ENCODE measurements at regions not wholly inside any gene's neighbourhood (a gene's known extent, or its start where the extent isn't known, plus 50 kb on each side); places are given as distances from the start of the nearest gene placed in this dataset.
A peak's percentile ranks its signal among the peaks of the same experiment; 100 is the strongest.
"Not testable (repeated sequence)": the region's sequence is repeated elsewhere in the genome, so short reads cannot be mapped to it uniquely, and the experiment has no call there.

- no peak for DNase-seq
These were observed 148.4 kb upstream of the RAB6C start for GRCh38 chr2:129831018-129831417.

DNA sequence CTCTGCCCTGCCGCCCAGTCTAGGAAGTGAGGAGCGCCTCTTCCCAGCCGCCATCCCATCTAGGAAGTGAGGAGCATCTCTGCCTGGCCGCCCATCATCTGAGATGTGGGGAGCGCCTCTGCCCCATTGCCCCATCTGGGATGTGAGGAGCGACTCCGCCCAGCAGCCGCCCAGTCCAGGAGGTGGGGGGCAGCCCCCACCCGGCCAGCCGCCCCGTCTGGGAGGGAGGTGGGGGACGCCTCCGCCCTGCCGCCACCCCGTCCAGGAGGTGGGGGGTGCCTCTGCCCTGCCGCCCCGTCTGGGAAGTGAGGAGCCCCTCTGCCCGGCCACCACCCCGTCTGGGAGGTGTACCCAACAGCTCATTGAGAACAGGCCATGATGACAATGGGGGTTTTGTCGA, 146.0 kb upstream of the RAB6C start:
- not testable (repeated sequence) for DNase-seq

DNA sequence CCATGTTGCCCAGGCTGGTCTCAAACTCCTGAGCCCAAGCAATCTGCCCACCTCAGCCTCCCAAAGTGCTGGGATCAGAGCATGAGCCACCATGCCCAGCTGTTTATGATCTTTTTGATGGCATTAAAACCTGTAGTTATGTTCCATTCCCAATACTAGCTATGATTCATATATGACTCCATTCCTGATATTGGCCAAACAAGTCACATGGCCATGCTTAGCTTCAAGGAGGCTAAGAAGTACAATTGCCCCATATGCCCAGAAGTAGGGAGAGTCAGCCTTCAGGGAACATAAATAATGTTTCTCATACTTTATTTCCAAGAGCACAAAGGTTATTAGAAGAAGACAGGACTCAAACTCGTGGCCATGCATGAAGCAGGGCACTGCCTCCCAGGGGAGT, 132.4 kb upstream of the RAB6C start:
- no peak for DNase-seq

DNA sequence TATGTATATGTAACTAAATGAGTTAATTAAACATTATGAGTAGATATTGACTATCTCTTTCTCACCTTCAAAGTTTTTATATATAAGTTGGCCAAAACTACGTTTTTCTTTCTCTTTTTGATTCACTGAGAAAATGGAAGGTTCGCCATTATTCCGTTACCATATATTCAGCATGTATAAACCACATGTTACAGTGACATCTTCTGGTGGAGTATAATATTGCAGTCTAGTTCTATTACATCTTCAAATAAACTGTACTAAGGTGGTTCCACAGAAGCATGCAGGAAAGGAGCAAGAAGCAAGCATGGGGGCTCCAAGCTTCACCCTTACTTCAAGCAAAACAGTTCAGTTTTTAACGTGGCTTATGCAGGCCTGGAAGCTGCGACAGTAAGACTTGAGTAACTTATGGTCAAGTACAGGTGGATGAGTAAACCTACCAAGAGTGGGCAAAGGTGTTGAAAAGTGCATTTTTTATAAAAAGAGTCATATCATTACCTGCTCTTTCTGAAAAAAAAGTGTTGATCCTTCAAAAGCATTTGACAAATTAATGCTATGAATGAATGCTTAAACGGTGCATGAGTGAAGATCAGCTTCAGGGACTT, 129.8 kb upstream of the RAB6C start:
- DNase-seq, result no peak

DNA sequence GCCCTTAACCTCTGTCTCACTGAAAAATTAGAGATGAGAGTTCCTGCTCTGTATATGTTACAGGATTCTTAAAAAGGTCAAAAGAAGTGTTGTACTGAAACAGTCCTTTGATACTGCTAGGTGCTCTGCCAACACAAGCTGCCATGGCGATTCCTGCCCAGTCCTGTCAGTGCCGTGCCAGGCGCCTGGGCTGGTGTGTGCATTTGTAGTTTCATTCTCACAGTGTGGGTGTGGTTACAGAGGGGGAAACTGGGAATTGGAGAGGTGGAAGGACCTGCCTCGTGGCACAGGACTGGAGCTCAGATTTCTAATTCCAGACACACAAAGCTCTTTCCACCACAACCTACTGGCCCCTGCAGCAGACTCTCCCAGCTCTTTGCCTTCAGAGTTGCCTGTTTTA, 122.3 kb upstream of the RAB6C start:
- no peak for DNase-seq

- DNase-seq, result no peak
These were observed 120.3 kb upstream of the RAB6C start for GRCh38 chr2:129859175-129859574.

GRCh38 chr2:129860088-129860487, 119.4 kb upstream of the RAB6C start:
- no peak for DNase-seq

DNA sequence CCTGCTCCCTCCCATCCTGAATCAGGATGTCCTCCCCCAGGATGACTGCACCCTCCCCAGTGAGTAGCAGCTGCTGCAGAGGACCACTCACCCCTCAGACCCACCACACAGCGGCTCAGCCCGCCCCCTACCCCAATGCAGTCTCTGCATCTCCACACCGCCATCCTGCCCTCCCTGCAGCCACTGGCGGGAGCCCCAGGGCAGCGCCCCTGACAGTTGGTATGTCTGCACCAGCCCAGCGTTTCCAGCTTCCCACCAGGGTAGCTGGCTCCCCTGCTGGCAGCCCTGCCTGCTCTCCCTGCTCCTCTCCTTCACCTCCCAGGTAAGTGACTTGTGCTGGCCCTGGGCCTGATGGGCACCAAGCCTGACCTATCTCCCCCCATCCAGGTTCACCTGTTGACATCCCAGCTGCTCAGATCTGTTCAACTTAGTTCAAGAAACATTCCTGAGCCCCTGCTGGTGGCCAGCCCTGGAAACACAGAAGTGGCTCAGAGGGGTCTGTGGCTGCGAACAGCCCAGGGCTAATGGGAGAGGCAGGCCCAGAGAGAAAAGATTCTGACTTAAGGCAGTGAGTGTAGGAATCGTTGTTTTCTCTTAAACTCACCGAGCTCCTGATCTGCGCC, 117.7 kb upstream of the RAB6C start:
- no peak for DNase-seq

DNA sequence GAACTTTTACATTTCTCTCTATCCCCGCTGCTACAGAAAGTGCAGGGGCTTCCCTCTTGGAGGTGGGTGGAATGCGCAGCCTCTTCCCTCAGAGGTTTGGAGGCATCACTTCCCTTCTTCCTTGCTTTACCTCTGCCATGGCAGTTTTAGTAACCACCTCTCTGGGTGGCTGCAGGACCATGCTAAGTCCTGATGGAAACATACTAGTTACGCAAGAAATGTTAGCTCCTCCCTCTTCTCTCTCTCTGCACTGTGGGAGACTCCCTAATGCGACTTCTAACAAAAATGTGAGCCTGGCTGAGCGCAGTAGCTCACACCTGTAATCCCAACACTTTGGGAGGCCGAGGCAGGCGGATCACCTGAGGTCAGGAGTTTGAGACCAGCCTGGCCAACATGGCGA, 116.8 kb upstream of the RAB6C start:
- no peak for DNase-seq

GRCh38 chr2:129863350-129863749, 116.1 kb upstream of the RAB6C start:
- DNase-seq, result no peak

- DNase-seq, result no peak
These were observed 114.7 kb upstream of the RAB6C start for GRCh38 chr2:129864719-129865118.

DNA sequence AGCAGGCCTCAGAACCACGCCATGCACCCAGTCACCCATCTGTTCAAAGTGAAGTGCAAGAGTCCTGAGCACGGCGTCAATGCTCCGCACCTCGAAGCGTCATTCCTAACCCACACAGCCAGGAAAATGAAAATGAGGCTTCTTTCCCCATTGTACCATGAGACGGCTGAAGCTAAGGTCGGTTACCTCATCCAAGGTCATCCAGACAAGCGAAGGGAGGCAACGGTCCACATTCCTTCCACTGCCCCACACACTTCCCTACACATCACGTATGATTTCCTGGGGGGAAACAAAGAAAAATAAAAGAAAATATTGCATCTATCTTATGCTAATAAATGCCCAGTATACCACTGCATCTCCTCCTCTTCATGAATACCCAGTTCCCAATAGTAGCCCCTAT, 113.5 kb upstream of the RAB6C start:
- no peak for DNase-seq

- no peak for DNase-seq
These were observed 113.1 kb upstream of the RAB6C start for GRCh38 chr2:129866391-129866790.

GRCh38 chr2:129868151-129868550, 111.3 kb upstream of the RAB6C start:
- no peak for DNase-seq

DNA sequence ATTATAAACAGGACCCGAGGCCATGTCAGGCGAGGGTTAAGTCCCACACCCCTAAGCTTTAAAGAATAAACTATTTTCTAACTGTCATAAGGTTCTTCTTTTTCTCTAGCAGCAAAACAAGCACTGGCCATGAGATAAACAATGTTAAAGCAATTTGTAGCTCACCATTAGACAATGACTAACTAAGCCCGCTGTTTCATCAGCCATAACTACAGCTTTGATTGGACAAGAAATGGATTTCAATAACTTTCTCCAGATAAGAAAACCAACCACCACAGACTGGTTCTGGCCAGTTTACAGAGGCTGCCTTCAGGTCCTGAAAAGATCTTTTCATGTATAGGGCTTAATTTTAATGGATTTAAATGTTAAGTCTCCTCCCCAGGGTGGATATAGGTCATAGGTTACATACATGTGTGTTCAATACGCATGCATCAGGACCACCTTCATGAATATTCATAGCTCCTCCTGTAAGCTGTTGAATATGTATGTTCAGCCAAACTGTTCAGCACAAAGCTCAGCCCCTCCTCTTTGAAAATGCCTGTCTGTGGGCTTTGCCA, 108.7 kb upstream of the RAB6C start:
- no peak for DNase-seq

GRCh38 chr2:129872446-129872845, 107.0 kb upstream of the RAB6C start:
- DNase-seq, result no peak

GRCh38 chr2:129876541-129876940, 102.9 kb upstream of the RAB6C start:
- DNase-seq, result no peak

- DNase-seq, result peak; percentile 87
These were observed 102.2 kb upstream of the RAB6C start for GRCh38 chr2:129877289-129877741.

GRCh38 chr2:129877795-129878775, 101.4 kb upstream of the RAB6C start:
- peak; percentile 59 for DNase-seq

- no peak for DNase-seq
These were observed 99.8 kb upstream of the RAB6C start for GRCh38 chr2:129879614-129880180.

DNA sequence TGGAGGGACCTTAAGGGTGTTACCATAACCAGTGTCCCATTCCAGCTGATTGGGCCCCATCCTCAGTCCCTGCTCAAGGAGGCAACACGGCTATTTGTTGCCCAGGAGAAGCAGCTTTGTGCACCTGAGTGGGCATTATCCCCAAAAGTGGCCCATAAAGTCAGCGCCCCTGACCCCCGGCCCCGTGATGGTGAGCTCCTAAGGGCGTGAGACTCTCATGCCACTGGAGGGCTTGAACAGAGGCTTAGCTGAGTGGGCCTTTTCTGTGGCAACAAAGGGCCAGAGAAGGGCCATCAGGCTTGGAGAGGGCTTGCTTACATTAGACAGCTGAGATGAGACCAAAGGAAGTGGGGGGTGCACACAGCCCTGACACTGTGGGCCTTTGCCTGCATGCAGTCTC, 99.2 kb upstream of the RAB6C start:
- DNase-seq, result no peak

- no peak for DNase-seq
These were observed 98.5 kb upstream of the RAB6C start for GRCh38 chr2:129880971-129881370.

DNA sequence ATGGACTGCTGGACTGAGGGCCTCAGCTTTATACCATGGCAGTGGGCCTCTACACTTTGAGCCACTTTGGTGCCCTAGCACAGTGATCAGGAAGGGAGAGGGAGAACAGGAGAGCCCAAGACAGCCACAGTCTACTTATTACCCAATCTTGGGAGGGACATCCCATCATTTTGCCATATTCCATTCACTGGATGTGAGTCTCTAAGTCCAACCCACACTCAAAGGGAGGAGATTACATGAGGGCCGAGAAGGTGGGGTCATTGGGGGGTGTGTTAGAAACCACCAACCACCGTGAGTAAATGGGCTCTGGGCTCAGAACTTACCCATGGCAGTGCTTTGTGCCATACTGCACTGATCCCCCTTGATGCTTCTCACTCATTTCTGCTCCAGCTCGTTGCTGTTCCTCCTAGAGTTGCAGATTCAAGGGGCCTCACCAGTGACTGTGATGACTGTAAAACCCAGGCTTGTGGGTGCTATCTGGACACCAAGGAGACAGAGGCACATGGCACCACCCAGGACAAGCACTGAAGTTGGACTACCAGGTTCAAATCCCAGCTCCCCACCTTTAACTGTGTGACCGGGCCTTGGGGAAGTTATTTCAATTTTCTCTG, 97.6 kb upstream of the RAB6C start:
- no peak for DNase-seq

Measured in activated CD8-positive, alpha-beta memory T cell treated with anti-CD3 and anti-CD28 coated beads, Interleukin-2, amount 50 U/mL, for 48 hours (primary cell).